Colonic mucosa (tissue), 4 donors: ENCODE measurements at regions not wholly inside any gene's neighbourhood (a gene's known extent, or its start where the extent isn't known, plus 50 kb on each side); places are given as distances from the start of the nearest gene placed in this dataset.

Source experiments
- DNase-seq: peaks from one replicate; pipeline ENCODE4 v3.0.0-alpha.2; 2020
- H3K27ac ChIP-seq: fragments of 200-600 bp; one replicate; pipeline ENCODE4 v1.8.0; 2021
- H3K27me3 ChIP-seq: fragments of 200-600 bp; one replicate; pipeline ENCODE4 v1.8.0; 2021
- H3K36me3 ChIP-seq: fragments of 200-600 bp; one replicate; pipeline ENCODE4 v1.8.0; 2021
- H3K4me1 ChIP-seq: fragments of 200-600 bp; one replicate; pipeline ENCODE4 v1.8.0; 2021; ENCODE audit warnings: mild to moderate bottlenecking
- H3K4me3 ChIP-seq: fragments of 200-600 bp; one replicate; pipeline ENCODE4 v1.8.0; 2021
- H3K9ac ChIP-seq, 2 donors: one replicate each; pipeline ENCODE4 v1.7.0; 2013; ENCODE audit warnings: control low read depth in 2 of 2, low read depth in 2 of 2, low read length in 2 of 2
- H3K9me3 ChIP-seq: fragments of 200-600 bp; one replicate; pipeline ENCODE4 v1.8.0; 2021
- intact Hi-C: fragments of 100-400 bp; cut with DNase I; formaldehyde crosslinking; loops from one replicate; pipeline ENCODE4 v1.14.1; 2022
- TF ChIP-seq, protein P1 (sequence below): fragments of 200-600 bp; IDR thresholded peaks from one replicate; pipeline ENCODE4 v1.8.0; 2022; ENCODE audit warnings: antibody characterized with exemption, mild to moderate bottlenecking
- donor health status: healthy.
- donor health status: DM: no; HTN: no; CAD: no.
- donor health status: DM: no; HTN: no; CAD: no.

DNA sequence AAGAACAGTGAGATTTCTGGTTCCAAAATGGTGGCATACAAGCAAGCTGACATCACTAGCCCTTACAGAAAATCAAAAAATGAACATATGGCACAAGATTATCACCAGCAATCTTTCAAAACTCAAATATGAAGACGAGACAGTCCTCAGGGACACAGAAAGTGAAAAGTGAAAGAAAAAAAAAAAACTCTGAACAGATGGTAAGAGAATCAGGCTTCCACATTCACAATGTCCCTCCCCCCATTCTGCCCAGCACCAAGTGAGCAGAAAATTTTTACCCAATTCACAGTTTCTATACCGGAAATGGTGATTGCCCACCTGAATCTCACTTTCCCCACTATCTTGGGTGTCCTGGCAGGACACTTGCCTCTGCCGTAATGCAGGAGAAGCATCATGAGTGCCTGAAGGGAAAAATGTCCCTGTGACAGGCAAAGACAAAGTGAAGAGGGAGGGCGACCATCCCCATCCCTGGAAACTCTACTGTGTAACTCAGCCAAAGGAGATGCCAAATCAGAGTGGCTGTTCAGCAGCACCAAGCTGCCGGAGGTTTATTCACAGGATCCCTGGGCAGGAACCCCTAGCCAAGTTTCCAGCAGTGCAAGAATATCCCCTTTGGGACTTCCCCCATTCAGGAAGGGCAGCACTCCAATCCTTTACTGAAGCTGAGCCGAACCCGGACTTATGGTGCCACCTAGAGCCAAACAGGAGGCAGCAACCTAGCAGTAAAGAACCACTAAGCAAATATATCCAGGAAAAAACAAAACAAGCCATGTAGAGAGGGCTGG, 312.2 kb downstream of the LRATD1 start:
- Histone ChIP-seq H3K27ac (no peak overlapping the region), H3K36me3 (no peaks in the 10 kb centered on the region), H3K27me3 (no peaks in the 10 kb centered on the region), H3K9me3 (no peaks in the 10 kb centered on the region), H3K9ac (no peak overlapping the region), H3K4me1 (no peaks in the 10 kb centered on the region), H3K4me3 (no peak overlapping the region)
- TF ChIP-seq, protein P1, sequence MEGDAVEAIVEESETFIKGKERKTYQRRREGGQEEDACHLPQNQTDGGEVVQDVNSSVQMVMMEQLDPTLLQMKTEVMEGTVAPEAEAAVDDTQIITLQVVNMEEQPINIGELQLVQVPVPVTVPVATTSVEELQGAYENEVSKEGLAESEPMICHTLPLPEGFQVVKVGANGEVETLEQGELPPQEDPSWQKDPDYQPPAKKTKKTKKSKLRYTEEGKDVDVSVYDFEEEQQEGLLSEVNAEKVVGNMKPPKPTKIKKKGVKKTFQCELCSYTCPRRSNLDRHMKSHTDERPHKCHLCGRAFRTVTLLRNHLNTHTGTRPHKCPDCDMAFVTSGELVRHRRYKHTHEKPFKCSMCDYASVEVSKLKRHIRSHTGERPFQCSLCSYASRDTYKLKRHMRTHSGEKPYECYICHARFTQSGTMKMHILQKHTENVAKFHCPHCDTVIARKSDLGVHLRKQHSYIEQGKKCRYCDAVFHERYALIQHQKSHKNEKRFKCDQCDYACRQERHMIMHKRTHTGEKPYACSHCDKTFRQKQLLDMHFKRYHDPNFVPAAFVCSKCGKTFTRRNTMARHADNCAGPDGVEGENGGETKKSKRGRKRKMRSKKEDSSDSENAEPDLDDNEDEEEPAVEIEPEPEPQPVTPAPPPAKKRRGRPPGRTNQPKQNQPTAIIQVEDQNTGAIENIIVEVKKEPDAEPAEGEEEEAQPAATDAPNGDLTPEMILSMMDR, result no peak
- intact Hi-C loops, result no loop called here
- no peak for DNase-seq

DNA sequence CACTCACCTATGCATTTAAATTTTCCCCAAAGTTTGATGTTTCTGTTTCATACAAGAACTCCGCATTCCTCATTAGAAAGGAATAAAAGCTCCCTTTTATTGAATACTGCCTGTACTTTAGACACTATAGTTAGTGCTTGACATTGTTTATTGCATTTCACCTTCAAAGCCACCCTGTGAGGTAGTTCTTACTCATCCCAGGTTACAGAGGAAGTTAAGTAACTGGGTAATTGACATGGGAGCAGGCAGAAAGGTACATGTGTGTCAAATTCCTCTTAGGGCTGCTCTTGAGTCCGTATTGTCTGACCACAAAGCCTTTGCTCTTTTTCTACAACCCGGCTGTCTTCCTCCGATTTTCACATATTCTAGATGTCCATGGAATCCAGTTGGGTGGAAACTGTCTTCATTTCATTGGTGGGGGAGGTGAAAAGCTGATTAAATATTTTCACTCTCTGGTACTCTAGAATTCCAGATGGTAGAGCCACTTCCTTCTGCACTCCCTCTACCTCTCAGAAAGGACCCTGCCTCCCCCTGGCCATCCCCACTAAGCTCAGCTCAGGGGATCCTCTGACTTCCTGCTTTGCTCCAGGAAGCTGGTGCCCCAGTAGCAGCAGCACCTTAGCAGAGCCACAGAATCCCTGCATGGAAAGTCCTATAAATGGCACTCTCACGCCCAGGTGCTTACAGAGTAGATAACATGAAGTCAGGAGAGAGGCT, 319.2 kb downstream of the LRATD1 start:
- no peaks in the 10 kb centered on the region for H3K9me3 ChIP-seq
- H3K36me3 ChIP-seq, result no peaks in the 10 kb centered on the region
- H3K27ac ChIP-seq, result no peak overlapping the region
- no peak overlapping the region for H3K4me3 ChIP-seq
- DNase-seq, result no peak
- no peak overlapping the region for H3K9ac ChIP-seq
- H3K4me1 ChIP-seq, result no peaks in the 10 kb centered on the region
- TF ChIP-seq, protein P1, result no peak
- intact Hi-C loops, result no loop called here
- no peaks in the 10 kb centered on the region for H3K27me3 ChIP-seq

DNA sequence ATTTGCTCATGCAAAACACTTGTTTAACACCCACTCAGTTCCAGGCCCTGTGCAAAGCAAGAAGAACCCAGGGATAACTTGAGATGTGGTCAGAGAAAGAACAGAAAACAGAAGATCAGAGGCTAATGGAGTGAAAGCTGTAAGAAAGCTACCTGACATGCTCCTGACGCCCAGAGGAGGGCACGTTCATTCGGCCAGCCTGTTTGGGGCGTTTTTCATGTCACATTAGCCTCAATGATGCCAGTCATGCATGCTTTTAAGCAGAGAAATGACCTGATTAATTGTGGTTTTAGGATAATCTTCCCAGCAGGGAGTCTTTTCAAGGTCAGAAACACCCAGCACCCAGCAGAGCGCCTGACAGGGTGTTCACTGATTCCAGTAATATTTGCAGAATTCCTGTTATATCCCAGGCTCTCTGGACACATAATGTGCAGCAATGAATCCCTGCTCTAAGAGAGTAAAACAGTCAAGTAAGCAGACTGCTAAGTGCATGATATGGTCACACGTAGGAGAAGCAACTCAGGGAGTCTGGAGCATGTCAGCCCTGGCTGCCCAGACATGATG, 320.0 kb downstream of the LRATD1 start:
- Histone ChIP-seq H3K36me3 (no peaks in the 10 kb centered on the region), H3K27ac (no peak overlapping the region), H3K27me3 (no peaks in the 10 kb centered on the region), H3K4me1 (no peaks in the 10 kb centered on the region), H3K9ac (no peak overlapping the region), H3K9me3 (no peaks in the 10 kb centered on the region), H3K4me3 (no peak overlapping the region)
- no peak for DNase-seq
- intact Hi-C loops, result no loop called here
- TF ChIP-seq, protein P1, result no peak

DNA sequence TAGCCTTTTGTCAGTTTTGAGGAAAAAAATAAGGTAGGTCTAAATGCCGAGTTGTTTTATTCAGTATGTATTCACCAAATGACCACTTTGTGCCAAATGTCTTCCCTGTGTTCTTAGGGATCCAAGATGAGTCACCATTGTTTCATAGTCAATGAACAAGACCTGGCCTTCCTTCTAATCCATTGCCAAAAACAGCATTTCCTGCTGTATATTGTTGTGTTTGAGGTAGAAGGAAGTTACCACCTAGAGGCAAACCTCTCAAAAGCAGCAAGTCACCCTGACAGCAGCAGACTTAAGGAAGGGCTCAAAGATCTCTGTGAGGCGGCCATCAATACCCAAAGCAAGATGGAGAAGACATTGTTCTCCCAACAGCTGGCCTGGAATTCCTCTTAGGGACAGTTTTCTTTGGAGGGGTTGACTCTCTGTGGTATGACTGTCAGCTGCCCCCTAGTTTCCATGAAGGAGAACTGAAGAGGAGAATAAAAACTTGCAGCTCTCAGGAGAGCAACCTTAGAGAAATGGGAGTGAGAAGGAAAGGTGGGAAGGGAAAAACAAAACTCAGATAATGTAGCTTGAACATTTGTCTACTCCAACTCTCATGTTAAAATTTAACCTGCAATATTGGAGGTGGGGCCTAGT, 328.3 kb downstream of the LRATD1 start:
- intact Hi-C loops, result no loop called here
- Histone ChIP-seq H3K27me3 (no peaks in the 10 kb centered on the region), H3K27ac (no peak overlapping the region), H3K9ac (no peak overlapping the region), H3K9me3 (no peaks in the 10 kb centered on the region), H3K4me3 (no peak overlapping the region), H3K4me1 (no peaks in the 10 kb centered on the region), H3K36me3 (no peaks in the 10 kb centered on the region)
- no peak for DNase-seq
- TF ChIP-seq, protein P1, result no peak

DNA sequence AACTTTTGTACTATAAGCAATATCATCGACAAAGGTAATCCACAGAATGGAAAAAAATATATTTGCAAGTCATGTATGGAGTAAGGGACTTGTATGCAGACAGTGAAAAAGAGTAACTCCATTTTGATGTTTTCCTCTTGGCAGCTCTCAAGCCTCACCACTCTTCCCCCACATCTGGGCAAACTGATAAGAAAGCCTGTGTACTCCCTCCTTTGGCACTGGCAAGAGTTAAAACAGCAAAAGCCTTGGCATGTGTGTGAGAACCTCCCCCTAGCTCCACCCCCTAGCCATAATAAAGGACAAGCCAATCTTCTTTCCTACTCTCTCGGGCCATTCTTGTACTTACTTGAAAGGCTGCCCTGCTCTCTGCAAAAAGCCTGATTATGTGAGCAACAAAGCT, 335.2 kb downstream of the LRATD1 start:
- intact Hi-C loops, result no loop called here
- Histone ChIP-seq H3K27ac (no peak overlapping the region), H3K9ac (no peak overlapping the region), H3K27me3 (no peaks in the 10 kb centered on the region), H3K4me3 (no peak overlapping the region), H3K36me3 (no peaks in the 10 kb centered on the region), H3K9me3 (no peaks in the 10 kb centered on the region), H3K4me1 (no peaks in the 10 kb centered on the region)
- TF ChIP-seq, protein P1, result no peak
- no peak for DNase-seq
